Upper lobe of right lung (tissue), 1 donor: ENCODE measurements at regions not wholly inside any gene's neighbourhood (a gene's known extent, or its start where the extent isn't known, plus 50 kb on each side); places are given as distances from the start of the nearest gene placed in this dataset.
"Not testable (repeated sequence)": the region's sequence is repeated elsewhere in the genome, so short reads cannot be mapped to it uniquely, and the experiment has no call there.

ENCODE experiments used
- ATAC-seq: fragments of 200-7000 bp; cut with Tn5 transposase; one replicate; pipeline ENCODE4 v1.9.1; 2020; ENCODE audit warnings: mild to moderate bottlenecking, moderate library complexity
- DNase-seq: peaks from one replicate; pipeline ENCODE4 v3.0.0-alpha.2; 2020
- H3K27ac ChIP-seq: fragments of 200-600 bp; one replicate; pipeline ENCODE4 v1.8.0; 2022
- H3K27me3 ChIP-seq: fragments of 200-600 bp; one replicate; pipeline ENCODE4 v1.8.0; 2022; ENCODE audit warnings: mild to moderate bottlenecking
- H3K36me3 ChIP-seq: fragments of 200-600 bp; one replicate; pipeline ENCODE4 v1.8.0; 2022
- H3K4me1 ChIP-seq: fragments of 200-600 bp; one replicate; pipeline ENCODE4 v1.8.0; 2022
- H3K4me3 ChIP-seq: fragments of 200-600 bp; one replicate; pipeline ENCODE4 v1.8.0; 2022; ENCODE audit warnings: mild to moderate bottlenecking
- H3K9me3 ChIP-seq: fragments of 200-600 bp; one replicate; pipeline ENCODE4 v1.8.0; 2022
- intact Hi-C: fragments of 100-400 bp; cut with DNase I; formaldehyde crosslinking; loops from one replicate; pipeline ENCODE4 v1.11.0; 2022
- TF ChIP-seq, protein P1 (sequence below): fragments of 200-600 bp; IDR thresholded peaks from one replicate; pipeline ENCODE4 v1.8.0; 2022; ENCODE audit warnings: antibody characterized with exemption
- donor health status: DM: no; HTN: yes; CAD: no; lungs with severe emphysema.

DNA sequence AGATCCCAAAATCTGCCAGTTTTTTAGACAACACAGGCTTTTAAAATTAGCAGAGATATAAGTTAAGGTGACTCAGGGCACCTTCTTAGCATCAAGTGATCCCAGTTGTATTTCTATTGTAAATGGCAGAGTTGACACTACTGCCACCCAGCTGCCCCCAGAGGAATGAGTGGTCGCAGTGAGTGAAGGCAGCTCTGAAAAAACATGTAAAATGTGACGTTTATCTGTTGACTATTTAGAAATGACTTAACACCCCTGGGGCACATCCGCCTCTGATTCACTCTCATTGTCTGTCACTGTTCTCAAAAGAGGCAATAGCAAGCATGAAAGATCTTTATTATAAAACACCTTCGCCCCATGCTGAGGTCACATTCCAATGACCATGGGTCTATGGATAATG lies 592.4 kb downstream of the ACTRT1 start:
- H3K4me1 ChIP-seq, result no peaks in the 10 kb centered on the region
- H3K4me3 ChIP-seq, result no peak overlapping the region
- H3K9me3 ChIP-seq, result no peaks in the 10 kb centered on the region
- TF ChIP-seq, protein P1, sequence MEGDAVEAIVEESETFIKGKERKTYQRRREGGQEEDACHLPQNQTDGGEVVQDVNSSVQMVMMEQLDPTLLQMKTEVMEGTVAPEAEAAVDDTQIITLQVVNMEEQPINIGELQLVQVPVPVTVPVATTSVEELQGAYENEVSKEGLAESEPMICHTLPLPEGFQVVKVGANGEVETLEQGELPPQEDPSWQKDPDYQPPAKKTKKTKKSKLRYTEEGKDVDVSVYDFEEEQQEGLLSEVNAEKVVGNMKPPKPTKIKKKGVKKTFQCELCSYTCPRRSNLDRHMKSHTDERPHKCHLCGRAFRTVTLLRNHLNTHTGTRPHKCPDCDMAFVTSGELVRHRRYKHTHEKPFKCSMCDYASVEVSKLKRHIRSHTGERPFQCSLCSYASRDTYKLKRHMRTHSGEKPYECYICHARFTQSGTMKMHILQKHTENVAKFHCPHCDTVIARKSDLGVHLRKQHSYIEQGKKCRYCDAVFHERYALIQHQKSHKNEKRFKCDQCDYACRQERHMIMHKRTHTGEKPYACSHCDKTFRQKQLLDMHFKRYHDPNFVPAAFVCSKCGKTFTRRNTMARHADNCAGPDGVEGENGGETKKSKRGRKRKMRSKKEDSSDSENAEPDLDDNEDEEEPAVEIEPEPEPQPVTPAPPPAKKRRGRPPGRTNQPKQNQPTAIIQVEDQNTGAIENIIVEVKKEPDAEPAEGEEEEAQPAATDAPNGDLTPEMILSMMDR, result no peak
- intact Hi-C loops, result no loop called here
- H3K36me3 ChIP-seq, result no peaks in the 10 kb centered on the region
- H3K27ac ChIP-seq, result no peak overlapping the region
- no peaks in the 10 kb centered on the region for H3K27me3 ChIP-seq
- ATAC-seq (no peak), DNase-seq (no peak)

DNA sequence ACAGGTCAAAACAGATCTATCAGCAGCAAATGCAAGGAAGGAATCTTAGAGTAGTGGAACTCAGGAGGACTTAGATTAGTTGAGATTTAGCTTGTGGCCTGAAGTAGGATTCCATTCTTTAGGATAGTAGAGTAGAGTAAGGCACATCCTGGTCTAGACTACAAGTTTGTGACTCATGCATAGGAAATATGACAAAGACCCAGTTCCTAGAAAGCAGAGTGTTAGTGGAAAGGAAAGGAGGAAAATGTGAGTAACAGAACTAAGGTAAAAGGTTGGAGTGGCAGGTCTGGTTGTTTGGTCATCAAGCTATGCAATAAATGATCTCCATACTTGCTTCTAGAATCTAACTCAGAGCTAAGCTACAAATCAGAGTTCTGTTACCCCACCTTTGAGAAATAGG lies 595.0 kb downstream of the ACTRT1 start:
- H3K27ac ChIP-seq, result no peak overlapping the region
- H3K27me3 ChIP-seq, result no peaks in the 10 kb centered on the region
- H3K36me3 ChIP-seq, result no peaks in the 10 kb centered on the region
- H3K9me3 ChIP-seq, result no peaks in the 10 kb centered on the region
- TF ChIP-seq, protein P1, result no peak
- H3K4me3 ChIP-seq, result no peak overlapping the region
- no peaks in the 10 kb centered on the region for H3K4me1 ChIP-seq
- DNase-seq (no peak), ATAC-seq (no peak)
- intact Hi-C loops, result no loop called here

DNA sequence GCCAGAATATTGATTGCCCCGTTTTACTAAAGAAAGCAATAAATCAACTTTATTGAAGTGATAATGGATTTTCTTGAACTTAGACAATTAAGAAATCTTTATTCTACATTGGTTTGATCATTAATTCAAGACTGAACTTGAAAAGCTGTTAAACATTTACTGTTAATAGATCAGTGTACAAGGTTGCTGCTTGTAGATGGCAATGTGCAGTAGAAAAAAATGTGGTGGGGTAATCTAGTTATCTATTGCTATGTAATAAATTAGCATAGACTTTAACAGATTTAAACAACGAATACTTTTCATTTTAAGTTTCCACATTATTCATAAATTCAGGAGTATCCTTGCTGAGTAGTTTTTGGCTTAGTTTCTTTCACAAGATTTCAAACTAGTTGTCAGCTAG lies 612.5 kb downstream of the ACTRT1 start:
- Histone ChIP-seq H3K27ac (no peak overlapping the region), H3K9me3 (no peaks in the 10 kb centered on the region), H3K36me3 (no peaks in the 10 kb centered on the region), H3K4me3 (no peak overlapping the region), H3K4me1 (no peaks in the 10 kb centered on the region), H3K27me3 (no peaks in the 10 kb centered on the region)
- intact Hi-C loops, result no loop called here
- TF ChIP-seq, protein P1, result no peak
- DNase-seq, result no peak
- no peak for ATAC-seq

DNA sequence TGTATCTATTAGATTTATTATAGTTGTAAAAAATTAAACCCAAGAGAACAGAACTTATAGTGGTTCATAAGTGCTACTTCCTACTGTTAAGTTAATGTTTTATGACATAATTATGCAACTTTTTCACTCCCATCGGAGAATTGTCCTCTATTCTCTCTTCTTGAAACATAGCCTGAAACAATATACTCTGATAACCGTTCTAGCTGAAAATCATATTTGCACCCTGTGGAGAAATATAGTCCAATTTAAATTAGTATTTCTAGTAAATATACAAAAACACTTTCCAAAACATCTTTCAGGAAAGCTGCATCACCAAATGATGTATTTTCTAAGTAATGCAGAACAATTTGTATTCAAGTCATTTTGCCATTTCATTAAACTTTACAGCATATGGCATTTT lies 586.4 kb downstream of the PRR32 start:
- Histone ChIP-seq H3K4me1 (no peaks in the 10 kb centered on the region), H3K27ac (no peak overlapping the region), H3K4me3 (no peak overlapping the region), H3K9me3 (no peaks in the 10 kb centered on the region), H3K27me3 (no peaks in the 10 kb centered on the region), H3K36me3 (no peaks in the 10 kb centered on the region)
- TF ChIP-seq, protein P1, result no peak
- ATAC-seq (no peak), DNase-seq (no peak)
- intact Hi-C loops, result no loop called here

DNA sequence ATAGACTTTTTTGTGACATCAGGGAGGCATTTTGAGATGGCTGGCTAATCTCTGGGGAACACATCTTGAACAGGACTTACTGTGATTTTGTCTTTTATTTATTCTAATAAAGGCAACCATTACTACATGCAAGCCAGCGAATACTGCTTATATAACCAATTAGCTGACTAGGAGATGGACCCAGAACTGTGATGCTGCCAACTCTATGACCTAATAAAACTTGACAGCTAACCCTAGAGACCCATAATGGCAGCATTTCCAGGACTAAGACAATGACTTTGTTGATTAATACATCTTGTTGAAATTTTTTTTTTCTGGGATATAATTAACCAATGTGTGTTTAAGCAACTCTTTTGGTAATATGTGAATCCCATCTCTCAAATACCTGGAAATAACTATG lies 584.6 kb downstream of the PRR32 start:
- Histone ChIP-seq H3K9me3 (no peaks in the 10 kb centered on the region), H3K4me1 (no peaks in the 10 kb centered on the region), H3K27ac (no peak overlapping the region), H3K27me3 (no peaks in the 10 kb centered on the region), H3K36me3 (no peaks in the 10 kb centered on the region), H3K4me3 (no peak overlapping the region)
- DNase-seq, result no peak
- intact Hi-C loops, result no loop called here
- ATAC-seq, result no peak
- TF ChIP-seq, protein P1, result no peak

DNA sequence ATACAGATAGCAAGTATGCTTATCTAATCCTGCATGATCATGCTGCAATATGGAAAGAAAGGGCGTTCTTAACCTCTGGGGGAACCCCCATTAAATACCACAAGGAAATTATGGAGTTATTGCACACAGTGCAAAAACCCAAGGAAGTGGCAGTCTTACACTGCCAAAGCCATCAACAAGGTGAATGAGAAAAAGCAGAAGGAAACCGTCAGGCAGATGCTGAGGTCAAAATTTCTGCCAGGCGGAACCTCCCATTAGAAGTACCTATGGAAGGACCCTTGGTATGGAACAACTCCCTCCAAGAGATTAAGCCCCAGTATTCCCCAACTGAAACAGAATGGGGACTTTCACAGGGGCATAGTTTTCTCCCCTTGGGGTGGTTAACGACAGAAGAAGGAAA lies 580.7 kb downstream of the PRR32 start:
- H3K36me3 ChIP-seq, H3K4me3 ChIP-seq, H3K4me1 ChIP-seq, intact Hi-C loops, DNase-seq, H3K27me3 ChIP-seq, ATAC-seq, H3K27ac ChIP-seq, H3K9me3 ChIP-seq: not testable (repeated sequence)
